ENCODE measurements at regions not wholly inside any gene's neighbourhood (a gene's known extent, or its start where the extent isn't known, plus 50 kb on each side); places are given as distances from the start of the nearest gene placed in this dataset.

GRCh38 chr1:182143154-182143657, 81.7 kb upstream of the ZNF648 start (continued):
- TF ChIP-seq HMGXB4 (CRISPR knock-in tag; IDR thresholded peaks at IDR 0.05; ENCODE audit: borderline replicate concordance in 1 of 2, low read depth in 1 of 2) (peak; percentile 61 to 78; a peak in 3 of 4 replicates), ZBTB8A (CRISPR knock-in tag; IDR thresholded peaks at IDR 0.05; ENCODE audit: borderline replicate concordance, low read depth) (no peak), TCF7L2 (IDR thresholded peaks at IDR 0.05; ENCODE audit: low read depth, low read length) (no peak), TAF1 (CRISPR knock-in tag; IDR thresholded peaks at IDR 0.05) (no peak), SAP130 (CRISPR knock-in tag; IDR thresholded peaks at IDR 0.05; ENCODE audit: low read depth) (peak; percentile 24; the same call in 1 of the 2 replicates), NCOR1 (IDR thresholded peaks at IDR 0.05; ENCODE audit: borderline replicate concordance, low read length) (no peak), ETV5 (CRISPR knock-in tag; IDR thresholded peaks at IDR 0.05; ENCODE audit: borderline replicate concordance) (no peak), ISL2 (CRISPR knock-in tag; IDR thresholded peaks at IDR 0.05) (peak; percentile 42; the same call in 1 of the 2 replicates), POGZ (CRISPR knock-in tag; IDR thresholded peaks at IDR 0.05) (0 out of 2 replicates have a peak, but pooled peaks have one; percentile 41), SALL1 (CRISPR knock-in tag; IDR thresholded peaks at IDR 0.05) (peak; percentile 44; the same call in 1 of the 2 replicates), TFE3 (CRISPR knock-in tag; IDR thresholded peaks at IDR 0.05) (no peak), GATAD2A (CRISPR knock-in tag; IDR thresholded peaks at IDR 0.05) (peak; percentile 59; the same call in 1 of the 2 replicates), PPARG (CRISPR knock-in tag; conservative IDR thresholded peaks at IDR 0.05) (0 out of 2 replicates have a peak, but pooled peaks have one; percentile 28), ATM (IDR thresholded peaks at IDR 0.05; ENCODE audit: borderline replicate concordance) (no peak), ZKSCAN8 (CRISPR knock-in tag; IDR thresholded peaks at IDR 0.05; ENCODE audit: borderline replicate concordance) (0 out of 2 replicates have a peak, but pooled peaks have one; percentile 37), NRL (CRISPR knock-in tag; IDR thresholded peaks at IDR 0.05; ENCODE audit: borderline replicate concordance) (no peak), HNRNPL (IDR thresholded peaks at IDR 0.05; ENCODE audit: low read depth, low read length) (no peak), BCL3 (CRISPR knock-in tag; IDR thresholded peaks at IDR 0.05) (no peak), IRF2 (CRISPR knock-in tag; IDR thresholded peaks at IDR 0.05) (peak; percentile 45; the same call in 1 of the 2 replicates), TMF1 (CRISPR knock-in tag; IDR thresholded peaks at IDR 0.05; ENCODE audit: low read depth) (no peak), SOX5 (CRISPR knock-in tag; IDR thresholded peaks at IDR 0.05; ENCODE audit: borderline replicate concordance) (0 out of 2 replicates have a peak, but pooled peaks have one; percentile 43), ELF3 (CRISPR knock-in tag; IDR thresholded peaks at IDR 0.05) (peak; percentile 48; the same call in 1 of the 2 replicates), ARNT (IDR thresholded peaks at IDR 0.05) (no peak), SRF (IDR thresholded peaks at IDR 0.05; ENCODE audit: low read depth, low read length) (no peak), ZNF282 (IDR thresholded peaks at IDR 0.05; ENCODE audit: partially characterized antibody) (no peak)
